K562 (cell line): ENCODE measurements at regions not wholly inside any gene's neighbourhood (a gene's known extent, or its start where the extent isn't known, plus 50 kb on each side); places are given as distances from the start of the nearest gene placed in this dataset.

Source experiments
- ATAC-seq: fragments of 200-7000 bp; cut with Tn5 transposase; 3 replicates; pipeline ENCODE4 v1.9.1; 2020; ENCODE audit warnings: moderate library complexity
- BruUV-seq: library from RNA; stranded (reverse); fragments of 400-500 nt; replicated peaks from 2 replicates; lab custom pipeline; 2021; lab: Mats Ljungman, UMichigan
- CTCF ChIA-PET: fragments of 300-600 bp; formaldehyde crosslinking; extraction: SDS; loops from one replicate; lab custom pipeline; 2021; ENCODE audit warnings: low intra/inter-chr PET ratio; lab: Yijun Ruan, JAX
- POLR2A ChIA-PET: fragments of 300-600, 350-650 bp; sonication (Branson Sonifier 250); formaldehyde crosslinking; extraction: SDS; loops from one replicate; lab custom pipeline; 2021; ENCODE audit warnings: antibody characterized with exemption, inconsistent platforms; lab: Yijun Ruan, JAX
- DNase-seq, 4 experiments: peaks; one replicate each; pipeline versions ENCODE4 v3.0.0 to v3.0.0-alpha.2; 2011 to 2018; ENCODE audit warnings: low spot score in 3 of 4, mixed read lengths in 3 of 4; ENCODE audit errors: extremely low read depth in 1 of 4
- FAIRE-seq: peaks from 2 replicates; lab custom pipeline; 2011; peaks lifted over from hg19 to GRCh38; lab: Jason Lieb, UNC
- H2AFZ ChIP-seq: 2 replicates; pipeline ENCODE4 v1.6.0; 2011; ENCODE audit warnings: low read depth, low read length, control low read depth, inconsistent platforms
- H3K27ac ChIP-seq: fragments of 200-600 bp; 3 replicates; pipeline ENCODE4 v1.8.0; 2011; ENCODE audit warnings: low read depth, mild to moderate bottlenecking, control low read depth, inconsistent platforms, low read length, moderate library complexity, mixed read lengths; ENCODE audit errors: extremely low read depth
- H3K27me3 ChIP-seq, 2 experiments: fragments of 300-600 bp in 1 of 2; 2 replicates in 1 of 2; 3 replicates in 1 of 2; pipeline versions ENCODE4 v1.6.0 to v1.8.0; 2011; ENCODE audit warnings: inconsistent platforms in 2 of 2, low read length in 2 of 2, mild to moderate bottlenecking in 1 of 2, mixed read lengths in 1 of 2, moderate library complexity in 1 of 2; ENCODE audit not compliant: control insufficient read depth in 2 of 2, insufficient read depth in 2 of 2
- H3K36me3 ChIP-seq: fragments of 300-600 bp; 3 replicates; pipeline ENCODE4 v1.8.0; 2011; ENCODE audit warnings: mild to moderate bottlenecking, low read length, inconsistent platforms; ENCODE audit not compliant: control insufficient read depth, insufficient read depth
- H3K4me1 ChIP-seq, 2 experiments: fragments of 200-600 bp in 1 of 2; replicated peaks in 1 of 2; 2 replicates in 1 of 2; 3 replicates in 1 of 2; pipeline versions ENCODE4 v1.5.1 to v1.8.0; 2011; ENCODE audit warnings: inconsistent platforms in 2 of 2, low read length in 2 of 2, mild to moderate bottlenecking in 1 of 2, mixed read lengths in 1 of 2, moderate library complexity in 1 of 2; ENCODE audit not compliant: control insufficient read depth in 2 of 2, insufficient read depth in 2 of 2
- H3K4me2 ChIP-seq: 2 replicates; pipeline ENCODE4 v1.6.1; 2011; ENCODE audit warnings: low read length, control low read depth, inconsistent platforms, mixed read lengths; ENCODE audit not compliant: insufficient read depth
- H3K4me3 ChIP-seq: fragments of 200-600 bp; sonication (generic), shearing (Covaris generic); 2 replicates; pipeline ENCODE4 v1.5.1; 2016; ENCODE audit warnings: control low read depth, inconsistent platforms
- H3K79me2 ChIP-seq: fragments of 200-600 bp; 3 replicates; pipeline ENCODE4 v1.8.0; 2011; ENCODE audit warnings: low read length, inconsistent platforms; ENCODE audit not compliant: control insufficient read depth, insufficient read depth
- H3K9ac ChIP-seq, 2 experiments: 2 replicates each; pipeline versions ENCODE4 v1.6.0 to v1.6.1; 2011; ENCODE audit warnings: low read depth in 2 of 2, low read length in 2 of 2, control low read depth in 1 of 2, inconsistent platforms in 1 of 2, mild to moderate bottlenecking in 1 of 2, mixed read lengths in 1 of 2; ENCODE audit not compliant: insufficient read depth in 1 of 2
- H3K9me1 ChIP-seq: one replicate; pipeline ENCODE4 v1.6.0; 2011; ENCODE audit warnings: inconsistent platforms, mild to moderate bottlenecking, low read length, moderate library complexity; ENCODE audit not compliant: control insufficient read depth, insufficient read depth
- H3K9me3 ChIP-seq: replicated peaks from 2 replicates; pipeline ENCODE4 v1.5.1; 2011; ENCODE audit warnings: low read depth, low read length, inconsistent platforms; ENCODE audit not compliant: control insufficient read depth, insufficient read depth
- H4K20me1 ChIP-seq: replicated peaks from 2 replicates; pipeline ENCODE4 v1.6.1; 2011; ENCODE audit warnings: low read length, inconsistent platforms, mixed read lengths; ENCODE audit not compliant: control insufficient read depth, insufficient read depth
- DIDO1 ChIP-seq: fragments of 450-650 bp; IDR thresholded peaks from 2 replicates; pipeline ENCODE4 v1.6.1; 2016; ENCODE audit warnings: low read depth, missing biosample characterization, missing genetic modification characterization
- ERF ChIP-seq: fragments of 450-650 bp; formaldehyde crosslinking; IDR thresholded peaks from 2 replicates; pipeline ENCODE4 v1.4.0; 2020; ENCODE audit warnings: mild to moderate bottlenecking, mixed read lengths
- ETS2 ChIP-seq: IDR thresholded peaks from 2 replicates; pipeline ENCODE4 v1.6.1; 2016; ENCODE audit warnings: borderline replicate concordance, missing genetic modification characterization, mild to moderate bottlenecking, moderate library complexity, missing compliant biosample characterization; ENCODE audit not compliant: poor library complexity, severe bottlenecking
- FOXJ2 ChIP-seq: fragments of 200-800 bp; sonication (Bioruptor generic); IDR thresholded peaks from 2 replicates; pipeline ENCODE4 v1.6.1; 2016; ENCODE audit warnings: missing genetic modification characterization, missing compliant biosample characterization
- KDM4B ChIP-seq, 2 experiments: fragments of 450-650 bp in 1 of 2; sonication (generic) in 1 of 2; IDR thresholded peaks; 2 replicates each; pipeline ENCODE4 v1.6.1; 2016 to 2017; ENCODE audit warnings: borderline replicate concordance in 2 of 2, antibody characterized with exemption in 1 of 2, low read depth in 1 of 2, mild to moderate bottlenecking in 1 of 2
- KLF1 ChIP-seq: fragments of 450-650 bp; IDR thresholded peaks from 2 replicates; pipeline ENCODE4 v1.6.1; 2016; ENCODE audit warnings: missing genetic modification characterization, missing compliant biosample characterization
- NEUROD1 ChIP-seq: fragments of 150-350 bp; IDR thresholded peaks from 2 replicates; pipeline ENCODE4 v1.6.1; 2014; ENCODE audit warnings: borderline replicate concordance, low read length, low read depth; ENCODE audit not compliant: partially characterized antibody
- NRF1 ChIP-seq, 2 experiments: fragments of 450-650 bp; IDR thresholded peaks in 1 of 2; conservative IDR thresholded peaks in 1 of 2; 2 replicates each; pipeline ENCODE4 v1.6.1; 2014; ENCODE audit warnings: mild to moderate bottlenecking in 2 of 2
- PHF20 ChIP-seq: fragments of 450-650 bp; IDR thresholded peaks from 2 replicates; pipeline ENCODE4 v1.6.1; 2018; ENCODE audit not compliant: partially characterized antibody
- RBM17 ChIP-seq: fragments of 200-400 bp; formaldehyde crosslinking; IDR thresholded peaks from 2 replicates; pipeline ENCODE4 v1.6.1; 2017; ENCODE audit warnings: low read depth, mild to moderate bottlenecking, low read length, borderline replicate concordance
- SAFB2 ChIP-seq: fragments of 200-400 bp; formaldehyde crosslinking; IDR thresholded peaks from 2 replicates; pipeline ENCODE4 v1.6.1; 2018; ENCODE audit warnings: borderline replicate concordance, low read length, low read depth, moderate library complexity; ENCODE audit not compliant: severe bottlenecking
- SIN3B ChIP-seq: fragments of 450-650 bp; IDR thresholded peaks from 2 replicates; pipeline ENCODE4 v1.6.1; 2017; ENCODE audit warnings: low read depth, mild to moderate bottlenecking, moderate library complexity
- ZBTB17 ChIP-seq: fragments of 450-650 bp; formaldehyde crosslinking; IDR thresholded peaks from 2 replicates; pipeline ENCODE4 v1.4.0; 2020; ENCODE audit warnings: mild to moderate bottlenecking
- ZNF134 ChIP-seq: fragments of 250-450 bp; sonication (Bioruptor Pico); conservative IDR thresholded peaks from 2 replicates; pipeline ENCODE4 v1.4.0; 2020
- WGBS: fragments of 100-300 bp; shearing (Covaris generic); methylation state at CpG from one replicate; pipeline ENCODE4 v1.1.6; 2016; ENCODE audit warnings: low coverage, mixed read lengths; ENCODE audit not compliant: insufficient coverage; ENCODE audit errors: missing lambda C conversion rate; 5-methylcytosine and 5-hydroxymethylcytosine counted together
- in situ Hi-C: fragments of 300-500 bp; cut with MboI; formaldehyde crosslinking; loops from 4 replicates; pipeline ENCODE4 v1.15.0; 2018; ENCODE audit warnings: inconsistent platforms, mixed read lengths
- intact Hi-C: fragments of 100-400 bp; cut with micrococcal nuclease; formaldehyde crosslinking; loops from 2 replicates; pipeline ENCODE4 v1.14.2; 2022
- TF ChIP-seq, protein P1 (sequence below): fragments of 250-450 bp; sonication (Bioruptor Pico); IDR thresholded peaks from 2 replicates; pipeline ENCODE4 v1.4.0; 2020; ENCODE audit warnings: mild to moderate bottlenecking, moderate library complexity
- TF ChIP-seq, protein P2 (sequence below): fragments of 250-450 bp; sonication (Bioruptor Pico); IDR thresholded peaks from 2 replicates; pipeline ENCODE4 v1.5.0; 2022; ENCODE audit warnings: mild to moderate bottlenecking
- TF ChIP-seq, protein P3 (sequence below): sonication (generic); formaldehyde crosslinking; IDR thresholded peaks from 2 replicates; pipeline ENCODE4 v1.8.0; 2022; ENCODE audit warnings: mild to moderate bottlenecking, low read depth, missing genetic modification reagents
- TF ChIP-seq, protein P4 (sequence below): sonication (generic); IDR thresholded peaks from 2 replicates; pipeline ENCODE4 v1.6.1; 2016

DNA sequence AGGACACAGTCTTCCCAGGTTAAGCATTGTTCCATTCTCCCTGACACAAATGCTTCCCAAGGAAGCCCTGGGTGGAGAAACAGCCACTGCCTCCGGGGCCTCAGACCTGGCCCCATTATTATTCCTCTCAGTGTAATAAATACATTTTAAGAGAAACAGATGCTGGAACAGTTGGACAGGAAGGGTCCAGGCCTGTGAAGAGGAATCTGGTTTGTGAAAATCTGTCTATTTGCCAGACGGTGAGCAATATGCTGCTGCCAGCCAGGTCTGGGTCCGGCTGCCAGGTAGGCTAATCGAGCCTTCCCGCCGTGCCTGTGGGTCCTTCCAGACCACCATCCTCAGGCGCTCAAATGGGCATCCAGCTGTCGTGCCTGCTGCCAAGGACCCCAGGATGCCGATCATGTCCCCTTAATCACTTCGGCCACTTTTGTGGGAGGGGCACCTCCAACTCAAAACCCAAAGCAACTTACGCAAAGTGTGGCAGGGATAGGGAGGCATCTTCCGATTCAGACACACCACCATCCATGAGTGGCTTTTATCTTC lies 528.4 kb downstream of the MIAT start:
- Histone ChIP-seq H4K20me1 (no peaks in the 10 kb centered on the region), H3K27me3 (no peaks in the 10 kb centered on the region), H3K4me1 (no peaks in the 10 kb centered on the region), H3K9me3 (no peaks in the 10 kb centered on the region), H3K4me3 (no peak overlapping the region), H3K4me2 (no peak overlapping the region), H2AFZ (no peak overlapping the region), H3K79me2 (no peaks in the 10 kb centered on the region), H3K9me1 (no peaks in the 10 kb centered on the region), H3K36me3 (no peaks in the 10 kb centered on the region), H3K9ac (no peak overlapping the region), H3K27ac (no peak overlapping the region)
- WGBS: 0% methylated on average over 11 of the region's 12 CpGs
- no TSS peak for BruUV-seq
- ChIA-PET POLR2A (no interaction called here), CTCF (no interaction called here)
- DNase-seq (no peak), FAIRE-seq (no peak), ATAC-seq (no peak)
- TF ChIP-seq KDM4B (IDR thresholded peaks at IDR 0.05; ENCODE audit: borderline replicate concordance in 2 of 2, low read depth in 1 of 2) (no peak), ETS2 (tag) (no peak), SAFB2 (no peak), ZNF134 (no peak), DIDO1 (tag) (no peak), FOXJ2 (tag) (no peak), NEUROD1 (no peak), SIN3B (no peak), PHF20 (no peak), KLF1 (tag) (no peak), NRF1 (conservative IDR thresholded peaks at IDR 0.05 in 1 of 2, IDR thresholded peaks at IDR 0.05 in 1 of 2) (no peak), ZBTB17 (CRISPR knock-in tag) (no peak), RBM17 (no peak), ERF (CRISPR knock-in tag) (no peak)
- TF ChIP-seq, protein P1, sequence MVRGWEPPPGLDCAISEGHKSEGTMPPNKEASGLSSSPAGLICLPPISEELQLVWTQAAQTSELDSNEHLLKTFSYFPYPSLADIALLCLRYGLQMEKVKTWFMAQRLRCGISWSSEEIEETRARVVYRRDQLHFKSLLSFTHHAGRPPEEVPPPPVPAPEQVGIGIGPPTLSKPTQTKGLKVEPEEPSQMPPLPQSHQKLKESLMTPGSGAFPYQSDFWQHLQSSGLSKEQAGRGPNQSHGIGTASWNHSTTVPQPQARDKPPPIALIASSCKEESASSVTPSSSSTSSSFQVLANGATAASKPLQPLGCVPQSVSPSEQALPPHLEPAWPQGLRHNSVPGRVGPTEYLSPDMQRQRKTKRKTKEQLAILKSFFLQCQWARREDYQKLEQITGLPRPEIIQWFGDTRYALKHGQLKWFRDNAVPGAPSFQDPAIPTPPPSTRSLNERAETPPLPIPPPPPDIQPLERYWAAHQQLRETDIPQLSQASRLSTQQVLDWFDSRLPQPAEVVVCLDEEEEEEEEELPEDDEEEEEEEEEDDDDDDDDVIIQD (CRISPR knock-in tag): no peak
- TF ChIP-seq, protein P2, sequence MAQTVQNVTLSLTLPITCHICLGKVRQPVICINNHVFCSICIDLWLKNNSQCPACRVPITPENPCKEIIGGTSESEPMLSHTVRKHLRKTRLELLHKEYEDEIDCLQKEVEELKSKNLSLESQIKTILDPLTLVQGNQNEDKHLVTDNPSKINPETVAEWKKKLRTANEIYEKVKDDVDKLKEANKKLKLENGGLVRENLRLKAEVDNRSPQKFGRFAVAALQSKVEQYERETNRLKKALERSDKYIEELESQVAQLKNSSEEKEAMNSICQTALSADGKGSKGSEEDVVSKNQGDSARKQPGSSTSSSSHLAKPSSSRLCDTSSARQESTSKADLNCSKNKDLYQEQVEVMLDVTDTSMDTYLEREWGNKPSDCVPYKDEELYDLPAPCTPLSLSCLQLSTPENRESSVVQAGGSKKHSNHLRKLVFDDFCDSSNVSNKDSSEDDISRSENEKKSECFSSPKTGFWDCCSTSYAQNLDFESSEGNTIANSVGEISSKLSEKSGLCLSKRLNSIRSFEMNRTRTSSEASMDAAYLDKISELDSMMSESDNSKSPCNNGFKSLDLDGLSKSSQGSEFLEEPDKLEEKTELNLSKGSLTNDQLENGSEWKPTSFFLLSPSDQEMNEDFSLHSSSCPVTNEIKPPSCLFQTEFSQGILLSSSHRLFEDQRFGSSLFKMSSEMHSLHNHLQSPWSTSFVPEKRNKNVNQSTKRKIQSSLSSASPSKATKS (CRISPR knock-in tag): no peak
- TF ChIP-seq, protein P3, sequence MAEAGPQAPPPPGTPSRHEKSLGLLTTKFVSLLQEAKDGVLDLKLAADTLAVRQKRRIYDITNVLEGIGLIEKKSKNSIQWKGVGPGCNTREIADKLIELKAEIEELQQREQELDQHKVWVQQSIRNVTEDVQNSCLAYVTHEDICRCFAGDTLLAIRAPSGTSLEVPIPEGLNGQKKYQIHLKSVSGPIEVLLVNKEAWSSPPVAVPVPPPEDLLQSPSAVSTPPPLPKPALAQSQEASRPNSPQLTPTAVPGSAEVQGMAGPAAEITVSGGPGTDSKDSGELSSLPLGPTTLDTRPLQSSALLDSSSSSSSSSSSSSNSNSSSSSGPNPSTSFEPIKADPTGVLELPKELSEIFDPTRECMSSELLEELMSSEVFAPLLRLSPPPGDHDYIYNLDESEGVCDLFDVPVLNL (CRISPR knock-in tag): no peak
- TF ChIP-seq, protein P4, sequence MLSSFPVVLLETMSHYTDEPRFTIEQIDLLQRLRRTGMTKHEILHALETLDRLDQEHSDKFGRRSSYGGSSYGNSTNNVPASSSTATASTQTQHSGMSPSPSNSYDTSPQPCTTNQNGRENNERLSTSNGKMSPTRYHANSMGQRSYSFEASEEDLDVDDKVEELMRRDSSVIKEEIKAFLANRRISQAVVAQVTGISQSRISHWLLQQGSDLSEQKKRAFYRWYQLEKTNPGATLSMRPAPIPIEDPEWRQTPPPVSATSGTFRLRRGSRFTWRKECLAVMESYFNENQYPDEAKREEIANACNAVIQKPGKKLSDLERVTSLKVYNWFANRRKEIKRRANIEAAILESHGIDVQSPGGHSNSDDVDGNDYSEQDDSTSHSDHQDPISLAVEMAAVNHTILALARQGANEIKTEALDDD: no peak
- intact Hi-C loops: no loop called here
- in situ Hi-C loops: no loop called here
